ENCODE measurements at regions not wholly inside any gene's neighbourhood (a gene's known extent, or its start where the extent isn't known, plus 50 kb on each side); places are given as distances from the start of the nearest gene placed in this dataset.

DNA sequence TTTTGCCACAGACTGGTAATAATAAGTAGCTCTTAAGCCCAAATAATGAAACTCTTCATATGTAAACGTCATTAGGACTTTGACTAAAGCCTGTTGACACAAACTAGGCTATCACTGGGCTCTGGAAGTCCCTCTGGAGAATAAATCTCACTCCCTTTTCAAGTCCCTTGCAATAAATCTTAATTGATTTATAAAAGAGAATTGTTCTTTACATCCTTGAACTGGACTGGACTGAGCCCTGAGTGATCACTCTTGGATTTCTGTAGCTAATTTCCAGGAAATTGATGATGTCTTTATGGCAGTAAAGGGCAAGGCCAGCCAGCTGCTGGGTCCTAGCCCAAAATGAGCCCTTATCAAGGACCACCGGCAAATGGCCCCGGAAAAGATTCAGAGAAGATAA lies 1162.7 kb downstream of the BCL11B start:
- Histone ChIP-seq H3K79me2 (ENCODE audit: insufficient read depth, low read length) (no peaks in the 10 kb centered on the region), H3K36me3 (ENCODE audit: insufficient read depth, low read length) (no peaks in the 10 kb centered on the region), H3K4me2 (ENCODE audit: low read length) (no peak overlapping the region), H3K27me3 (ENCODE audit: insufficient read depth, low read length) (no peaks in the 10 kb centered on the region), H2AFZ (ENCODE audit: low read depth, low read length) (no peak overlapping the region), H3K27ac (ENCODE audit: low read depth, low read length) (no peak overlapping the region), H3K9me3 (ENCODE audit: insufficient read depth, low read depth, low read length) (no peaks in the 10 kb centered on the region), H4K20me1 (ENCODE audit: insufficient read depth, low read length) (no peaks in the 10 kb centered on the region), H3K4me1 (ENCODE audit: insufficient read depth, low read length) (peaks cover 5% of the 10 kb centered on the region), H3K4me3 (ENCODE audit: insufficient read depth, low read depth, low read length) (no peak overlapping the region), H3K9ac (ENCODE audit: low read length) (no peak overlapping the region)
- FAIRE-seq = no peak
- no peaks in the 10 kb centered on the region for H3K9me3 Mint-ChIP-seq (ENCODE audit: unreplicated experiment)
- TF ChIP-seq, protein P1, sequence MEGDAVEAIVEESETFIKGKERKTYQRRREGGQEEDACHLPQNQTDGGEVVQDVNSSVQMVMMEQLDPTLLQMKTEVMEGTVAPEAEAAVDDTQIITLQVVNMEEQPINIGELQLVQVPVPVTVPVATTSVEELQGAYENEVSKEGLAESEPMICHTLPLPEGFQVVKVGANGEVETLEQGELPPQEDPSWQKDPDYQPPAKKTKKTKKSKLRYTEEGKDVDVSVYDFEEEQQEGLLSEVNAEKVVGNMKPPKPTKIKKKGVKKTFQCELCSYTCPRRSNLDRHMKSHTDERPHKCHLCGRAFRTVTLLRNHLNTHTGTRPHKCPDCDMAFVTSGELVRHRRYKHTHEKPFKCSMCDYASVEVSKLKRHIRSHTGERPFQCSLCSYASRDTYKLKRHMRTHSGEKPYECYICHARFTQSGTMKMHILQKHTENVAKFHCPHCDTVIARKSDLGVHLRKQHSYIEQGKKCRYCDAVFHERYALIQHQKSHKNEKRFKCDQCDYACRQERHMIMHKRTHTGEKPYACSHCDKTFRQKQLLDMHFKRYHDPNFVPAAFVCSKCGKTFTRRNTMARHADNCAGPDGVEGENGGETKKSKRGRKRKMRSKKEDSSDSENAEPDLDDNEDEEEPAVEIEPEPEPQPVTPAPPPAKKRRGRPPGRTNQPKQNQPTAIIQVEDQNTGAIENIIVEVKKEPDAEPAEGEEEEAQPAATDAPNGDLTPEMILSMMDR (IDR thresholded peaks at IDR 0.05; ENCODE audit: insufficient read depth, low read depth, low read length) = no peak
- no peak for TF ChIP-seq EZH2 (IDR thresholded peaks at IDR 0.05; ENCODE audit: insufficient read depth, low read length)
- H3K27me3 Mint-ChIP-seq (ENCODE audit: low read depth, unreplicated experiment) = peaks cover 14% of the 10 kb centered on the region
- no peaks in the 10 kb centered on the region for H3K36me3 Mint-ChIP-seq (ENCODE audit: low read depth, unreplicated experiment)
- no peak overlapping the region for H3K27ac Mint-ChIP-seq (ENCODE audit: unreplicated experiment)
- no peak overlapping the region for H3K4me3 Mint-ChIP-seq (ENCODE audit: unreplicated experiment)
- H3K4me1 Mint-ChIP-seq (ENCODE audit: low read depth, unreplicated experiment) = peaks cover 26% of the 10 kb centered on the region
- no peak for DNase-seq (ENCODE audit: low read depth)

DNA sequence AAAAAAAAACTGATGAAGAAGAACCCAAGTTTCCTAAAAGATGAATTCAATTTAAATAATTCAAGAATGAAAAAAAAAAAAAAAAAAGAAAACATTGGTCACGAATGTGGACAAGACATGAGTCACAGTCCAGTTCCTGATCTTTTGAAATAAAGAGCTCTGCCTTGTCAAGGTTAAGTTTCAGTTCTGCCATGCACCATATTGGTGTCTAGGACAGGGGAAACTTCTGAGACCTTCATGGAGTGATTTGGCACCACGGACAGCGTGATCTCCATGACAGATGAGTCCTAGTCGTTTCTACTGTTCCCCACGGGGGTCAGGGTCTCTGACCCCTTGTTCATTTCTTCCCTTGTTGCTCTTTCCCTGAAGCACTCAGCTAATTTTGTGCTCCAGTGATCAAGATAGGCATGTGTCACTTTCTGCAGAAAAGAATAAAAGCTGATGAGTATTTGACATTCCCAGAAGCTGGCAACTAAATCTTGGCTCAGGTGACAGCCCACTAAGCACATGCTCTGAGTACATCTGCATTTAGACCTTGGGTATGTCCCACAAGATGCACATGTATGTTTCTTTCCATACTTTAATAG lies 1159.7 kb downstream of the BCL11B start:
- no peak for DNase-seq (ENCODE audit: low read depth)
- Mint-ChIP-seq H3K36me3 (ENCODE audit: low read depth, unreplicated experiment) (no peaks in the 10 kb centered on the region), H3K9me3 (ENCODE audit: unreplicated experiment) (no peaks in the 10 kb centered on the region), H3K27me3 (ENCODE audit: low read depth, unreplicated experiment) (peaks cover 7% of the 10 kb centered on the region), H3K4me1 (ENCODE audit: low read depth, unreplicated experiment) (peaks cover 33% of the 10 kb centered on the region), H3K27ac (ENCODE audit: unreplicated experiment) (peak overlapping the region; percentile 64), H3K4me3 (ENCODE audit: unreplicated experiment) (no peak overlapping the region)
- no peak for TF ChIP-seq EZH2 (IDR thresholded peaks at IDR 0.05; ENCODE audit: insufficient read depth, low read length)
- TF ChIP-seq, protein P1 (IDR thresholded peaks at IDR 0.05; ENCODE audit: insufficient read depth, low read depth, low read length) = no peak
- Histone ChIP-seq H3K4me1 (ENCODE audit: insufficient read depth, low read length) (peaks cover 10% of the 10 kb centered on the region), H3K4me2 (ENCODE audit: low read length) (peak overlapping the region; percentile 29), H3K9ac (ENCODE audit: low read length) (no peak overlapping the region), H2AFZ (ENCODE audit: low read depth, low read length) (no peak overlapping the region), H3K27ac (ENCODE audit: low read depth, low read length) (no peak overlapping the region), H3K36me3 (ENCODE audit: insufficient read depth, low read length) (no peaks in the 10 kb centered on the region), H3K79me2 (ENCODE audit: insufficient read depth, low read length) (no peaks in the 10 kb centered on the region), H3K27me3 (ENCODE audit: insufficient read depth, low read length) (no peaks in the 10 kb centered on the region), H3K9me3 (ENCODE audit: insufficient read depth, low read depth, low read length) (no peaks in the 10 kb centered on the region), H3K4me3 (ENCODE audit: insufficient read depth, low read depth, low read length) (no peak overlapping the region), H4K20me1 (ENCODE audit: insufficient read depth, low read length) (no peaks in the 10 kb centered on the region)
- FAIRE-seq = no peak

DNA sequence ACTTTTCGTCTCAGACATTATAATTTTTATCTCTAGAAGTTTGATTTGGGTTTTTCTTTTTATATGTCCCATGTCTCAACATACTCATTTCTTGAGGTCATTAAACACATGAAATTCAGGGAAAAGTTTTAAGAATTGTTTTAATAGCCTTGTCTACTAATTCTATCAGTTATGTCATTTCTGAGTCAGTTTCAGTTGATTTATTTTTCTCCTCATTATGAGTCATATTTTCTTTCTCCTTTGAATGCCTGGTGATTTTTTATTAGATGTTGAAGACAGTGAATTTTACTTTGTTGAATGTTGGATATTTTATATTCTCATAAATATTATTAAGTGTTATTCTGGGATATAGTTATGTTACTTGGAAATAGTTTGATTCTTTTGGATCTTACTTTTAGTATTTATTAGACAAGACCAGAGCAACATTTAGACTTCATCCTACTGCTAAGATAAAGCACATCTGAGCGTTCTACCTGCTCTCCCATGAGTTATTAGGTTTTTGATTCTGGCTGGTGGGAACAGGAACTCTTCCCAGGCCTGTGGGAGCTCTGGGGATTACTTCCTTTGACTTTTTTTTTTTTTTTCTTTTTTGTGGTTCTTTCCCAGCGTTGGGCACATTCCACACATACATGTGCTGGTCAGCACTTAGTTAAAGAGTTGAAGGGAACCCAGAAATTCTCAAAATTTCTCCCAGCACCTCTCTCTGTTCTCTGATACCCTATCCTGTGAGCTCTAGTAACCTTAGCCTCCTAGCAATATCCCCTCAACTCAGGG lies 1157.7 kb downstream of the BCL11B start:
- TF ChIP-seq, protein P1 (IDR thresholded peaks at IDR 0.05; ENCODE audit: insufficient read depth, low read depth, low read length) = no peak
- TF ChIP-seq EZH2 (IDR thresholded peaks at IDR 0.05; ENCODE audit: insufficient read depth, low read length) = no peak

More for the DNA sequence above, 1157.7 kb downstream of the BCL11B start:
- peak overlapping the region; percentile 64 for H3K4me2 ChIP-seq (ENCODE audit: low read length)
- H3K9me3 ChIP-seq (ENCODE audit: insufficient read depth, low read depth, low read length) = no peaks in the 10 kb centered on the region
- H3K36me3 ChIP-seq (ENCODE audit: insufficient read depth, low read length) = no peaks in the 10 kb centered on the region
- DNase-seq (ENCODE audit: low read depth) = peak; percentile 64
- H3K36me3 Mint-ChIP-seq (ENCODE audit: low read depth, unreplicated experiment) = no peaks in the 10 kb centered on the region
- H4K20me1 ChIP-seq (ENCODE audit: insufficient read depth, low read length) = no peaks in the 10 kb centered on the region
- no peak overlapping the region for H3K9ac ChIP-seq (ENCODE audit: low read length)
- H3K27ac Mint-ChIP-seq (ENCODE audit: unreplicated experiment) = peak overlapping the region; percentile 97
- no peak overlapping the region for H3K4me3 ChIP-seq (ENCODE audit: insufficient read depth, low read depth, low read length)
- no peak overlapping the region for H3K4me3 Mint-ChIP-seq (ENCODE audit: unreplicated experiment)
- peak overlapping the region; percentile 82 for H3K27ac ChIP-seq (ENCODE audit: low read depth, low read length)
- H3K79me2 ChIP-seq (ENCODE audit: insufficient read depth, low read length) = no peaks in the 10 kb centered on the region
- H3K9me3 Mint-ChIP-seq (ENCODE audit: unreplicated experiment) = no peaks in the 10 kb centered on the region
- no peaks in the 10 kb centered on the region for H3K27me3 ChIP-seq (ENCODE audit: insufficient read depth, low read length)
- no peak for FAIRE-seq
- peaks cover 33% of the 10 kb centered on the region for H3K4me1 Mint-ChIP-seq (ENCODE audit: low read depth, unreplicated experiment)
- no peak overlapping the region for H2AFZ ChIP-seq (ENCODE audit: low read depth, low read length)
- H3K27me3 Mint-ChIP-seq (ENCODE audit: low read depth, unreplicated experiment) = peaks cover 11% of the 10 kb centered on the region
- peaks cover 10% of the 10 kb centered on the region for H3K4me1 ChIP-seq (ENCODE audit: insufficient read depth, low read length)

Data from astrocyte (in vitro differentiated cells and primary cell).